Caco-2 (cell line): ENCODE measurements at regions not wholly inside any gene's neighbourhood (a gene's known extent, or its start where the extent isn't known, plus 50 kb on each side); places are given as distances from the start of the nearest gene placed in this dataset.

ENCODE experiments used
- BruUV-seq: library from RNA; stranded (reverse); fragments of 400-500 nt; replicated peaks from 2 replicates; lab custom pipeline; 2021; lab: Mats Ljungman, UMichigan
- CTCF ChIA-PET: fragments of 300-600 bp; sonication (Branson Sonifier 250); formaldehyde crosslinking; loops from one replicate; lab custom pipeline; 2022; ENCODE audit warnings: antibody characterized with exemption; lab: Charles Lee
- POLR2A ChIA-PET: fragments of 300-600 bp; sonication (Branson Sonifier 250); formaldehyde crosslinking; loops from one replicate; lab custom pipeline; 2022; ENCODE audit warnings: antibody characterized with exemption; lab: Charles Lee
- DNase-seq, 2 experiments: peaks; one replicate each; pipeline versions ENCODE4 v3.0.0 to v3.0.0-alpha.2; 2020 to 2022
- H3K27me3 ChIP-seq: replicated peaks from 2 replicates; pipeline ENCODE4 v1.6.0; 2011; ENCODE audit warnings: low read length; ENCODE audit not compliant: control insufficient read depth, insufficient read depth
- H3K36me3 ChIP-seq: 2 replicates; pipeline ENCODE4 v1.5.1; 2011; ENCODE audit warnings: low read length; ENCODE audit not compliant: control insufficient read depth, insufficient read depth
- H3K4me1 ChIP-seq: fragments of 250-450 bp; sonication (Bioruptor Pico); 2 replicates; pipeline ENCODE4 v1.5.1; 2020; ENCODE audit warnings: mild to moderate bottlenecking
- H3K4me3 ChIP-seq: 2 replicates; pipeline ENCODE4 v1.5.1; 2011; ENCODE audit warnings: low read depth, mild to moderate bottlenecking, control low read depth, low read length
- H3K9me3 ChIP-seq: fragments of 250-450 bp; sonication (Bioruptor Pico); 2 replicates; pipeline ENCODE4 v1.5.1; 2020; ENCODE audit warnings: mild to moderate bottlenecking, moderate library complexity
- H3K27ac Mint-ChIP-seq: one replicate; pipeline ENCODE4 v1.8.0; 2022; ENCODE audit warnings: mixed read lengths; ENCODE audit not compliant: unreplicated experiment
- H3K27me3 Mint-ChIP-seq: one replicate; pipeline ENCODE4 v1.8.0; 2022; ENCODE audit warnings: mixed read lengths; ENCODE audit not compliant: insufficient read depth, unreplicated experiment
- H3K36me3 Mint-ChIP-seq: one replicate; pipeline ENCODE4 v1.8.0; 2022; ENCODE audit warnings: mild to moderate bottlenecking, mixed read lengths; ENCODE audit not compliant: insufficient read depth, unreplicated experiment
- H3K4me1 Mint-ChIP-seq: one replicate; pipeline ENCODE4 v1.8.0; 2022; ENCODE audit warnings: low read depth, mixed read lengths; ENCODE audit not compliant: unreplicated experiment
- H3K4me3 Mint-ChIP-seq: one replicate; pipeline ENCODE4 v1.8.0; 2022; ENCODE audit warnings: mild to moderate bottlenecking, moderate library complexity, mixed read lengths; ENCODE audit not compliant: unreplicated experiment
- H3K9me3 Mint-ChIP-seq: one replicate; pipeline ENCODE4 v1.8.0; 2022; ENCODE audit warnings: mixed read lengths; ENCODE audit not compliant: unreplicated experiment
- CTCF ChIP-seq, 2 experiments: fragments of 200-600 bp in 1 of 2; IDR thresholded peaks; 1 replicate in 1 of 2; 2 replicates in 1 of 2; pipeline versions ENCODE4 v1.5.1 to v1.8.0; 2011 to 2022; ENCODE audit warnings: antibody characterized with exemption in 1 of 2, control low read depth in 1 of 2, inconsistent platforms in 1 of 2, low read depth in 1 of 2, low read length in 1 of 2, mild to moderate bottlenecking in 1 of 2, moderate library complexity in 1 of 2; ENCODE audit not compliant: insufficient read depth in 1 of 2, severe bottlenecking in 1 of 2, unreplicated experiment in 1 of 2
- intact Hi-C: fragments of 100-400 bp; cut with micrococcal nuclease; formaldehyde crosslinking; loops from one replicate; pipeline ENCODE4 v1.10.0; 2022; ENCODE audit not compliant: unreplicated experiment

- no TSS peak for BruUV-seq
- Histone ChIP-seq H3K27me3 (no peaks in the 10 kb centered on the region), H3K9me3 (peaks cover 9% of the 10 kb centered on the region; the same call in 1 of the 2 replicates), H3K36me3 (no peaks in the 10 kb centered on the region), H3K4me3 (no peak overlapping the region), H3K4me1 (no peaks in the 10 kb centered on the region)
- CTCF ChIA-PET, result no interaction called here
- no peak overlapping the region for H3K4me3 Mint-ChIP-seq
- no peaks in the 10 kb centered on the region for H3K4me1 Mint-ChIP-seq
- intact Hi-C loops, result no loop called here
- H3K27me3 Mint-ChIP-seq, result peaks cover 8% of the 10 kb centered on the region
- POLR2A ChIA-PET, result no interaction called here
- no peak for TF ChIP-seq CTCF (IDR thresholded peaks at IDR 0.05; ENCODE audit: insufficient read depth in 1 of 2, low read depth in 1 of 2, low read length in 1 of 2, severe bottlenecking in 1 of 2, unreplicated experiment in 1 of 2)
- peaks cover 13% of the 10 kb centered on the region for H3K9me3 Mint-ChIP-seq
- no peak overlapping the region for H3K27ac Mint-ChIP-seq
- H3K36me3 Mint-ChIP-seq, result peaks cover 3% of the 10 kb centered on the region
- DNase-seq, result no peak
These were observed 179.6 kb upstream of the ISX start for GRCh38 chr22:34886391-34886790.

DNA sequence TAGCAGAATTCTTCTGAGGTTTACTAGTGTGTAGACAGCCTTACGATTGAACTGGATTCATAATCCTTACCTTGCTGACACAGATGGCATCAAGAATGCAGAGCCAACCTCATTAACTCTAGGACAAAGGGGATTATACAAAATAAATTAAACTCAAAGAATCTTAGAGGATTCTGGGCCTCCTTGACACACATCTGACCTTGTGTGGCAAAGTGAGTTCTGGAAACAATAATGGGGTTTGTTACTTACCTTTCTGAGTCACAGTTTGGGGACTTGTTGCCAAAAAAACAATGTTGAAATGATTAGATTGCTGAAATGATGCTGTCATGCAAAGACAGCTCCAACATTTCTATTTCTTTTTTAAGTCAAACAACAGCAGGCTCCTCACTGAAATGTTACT, 179.1 kb upstream of the ISX start:
- ChIA-PET CTCF (no interaction called here), POLR2A (no interaction called here)
- H3K9me3 Mint-ChIP-seq, result peaks cover 17% of the 10 kb centered on the region
- BruUV-seq, result no TSS peak
- no peaks in the 10 kb centered on the region for H3K4me1 ChIP-seq
- peaks cover 8% of the 10 kb centered on the region for H3K27me3 Mint-ChIP-seq
- DNase-seq, result no peak
- no peak overlapping the region for H3K27ac Mint-ChIP-seq
- no peaks in the 10 kb centered on the region for H3K4me1 Mint-ChIP-seq
- peaks cover 9% of the 10 kb centered on the region; the same call in 1 of the 2 replicates for H3K9me3 ChIP-seq
- H3K36me3 ChIP-seq, result no peaks in the 10 kb centered on the region
- no peaks in the 10 kb centered on the region for H3K36me3 Mint-ChIP-seq
- intact Hi-C loops, result no loop called here
- H3K4me3 Mint-ChIP-seq, result no peak overlapping the region
- TF ChIP-seq CTCF (IDR thresholded peaks at IDR 0.05; ENCODE audit: insufficient read depth in 1 of 2, low read depth in 1 of 2, low read length in 1 of 2, severe bottlenecking in 1 of 2, unreplicated experiment in 1 of 2), result no peak
- H3K27me3 ChIP-seq, result no peaks in the 10 kb centered on the region
- H3K4me3 ChIP-seq, result no peak overlapping the region

DNA sequence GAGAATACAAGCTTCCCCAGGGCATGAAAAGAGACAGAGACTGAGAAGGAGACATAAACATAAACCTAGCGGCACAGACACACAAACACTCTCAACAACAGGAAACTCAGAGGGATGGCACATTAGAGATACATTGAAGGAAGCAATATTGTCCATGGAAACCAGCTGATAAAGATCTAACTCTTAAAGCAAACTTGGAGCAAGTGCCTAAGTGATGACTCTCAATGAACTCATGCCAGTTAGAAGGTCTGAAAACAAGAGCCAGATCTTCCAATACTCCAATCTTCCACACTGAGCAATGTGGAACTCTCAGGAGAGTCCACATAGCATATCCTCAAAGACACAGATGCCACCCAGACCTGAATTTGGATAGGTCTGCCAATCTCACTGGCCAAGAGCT, 168.8 kb upstream of the ISX start:
- Mint-ChIP-seq H3K4me3 (no peak overlapping the region), H3K27ac (no peak overlapping the region), H3K4me1 (no peaks in the 10 kb centered on the region), H3K9me3 (no peaks in the 10 kb centered on the region), H3K36me3 (no peaks in the 10 kb centered on the region), H3K27me3 (peaks cover 11% of the 10 kb centered on the region)
- ChIA-PET CTCF (no interaction called here), POLR2A (no interaction called here)
- no peaks in the 10 kb centered on the region for H3K4me1 ChIP-seq
- no peaks in the 10 kb centered on the region for H3K36me3 ChIP-seq
- DNase-seq, result no peak
- H3K4me3 ChIP-seq, result no peak overlapping the region
- BruUV-seq, result no TSS peak
- no peaks in the 10 kb centered on the region for H3K9me3 ChIP-seq
- intact Hi-C loops, result no loop called here
- H3K27me3 ChIP-seq, result no peaks in the 10 kb centered on the region
- no peak for TF ChIP-seq CTCF (IDR thresholded peaks at IDR 0.05; ENCODE audit: insufficient read depth in 1 of 2, low read depth in 1 of 2, low read length in 1 of 2, severe bottlenecking in 1 of 2, unreplicated experiment in 1 of 2)
